GM19438 (cell line): ENCODE measurements at regions not wholly inside any gene's neighbourhood (a gene's known extent, or its start where the extent isn't known, plus 50 kb on each side); places are given as distances from the start of the nearest gene placed in this dataset.

Experiments
- ATAC-seq: cut with Tn5 transposase; IDR thresholded peaks from one replicate; pipeline ENCODE4 v1.9.1; 2021; ENCODE audit warnings: low read depth; ENCODE audit not compliant: unreplicated experiment

- no peak for ATAC-seq
Measured at GRCh38 chr1:187409341-187409740, 580.6 kb downstream of the PLA2G4A start.

DNA sequence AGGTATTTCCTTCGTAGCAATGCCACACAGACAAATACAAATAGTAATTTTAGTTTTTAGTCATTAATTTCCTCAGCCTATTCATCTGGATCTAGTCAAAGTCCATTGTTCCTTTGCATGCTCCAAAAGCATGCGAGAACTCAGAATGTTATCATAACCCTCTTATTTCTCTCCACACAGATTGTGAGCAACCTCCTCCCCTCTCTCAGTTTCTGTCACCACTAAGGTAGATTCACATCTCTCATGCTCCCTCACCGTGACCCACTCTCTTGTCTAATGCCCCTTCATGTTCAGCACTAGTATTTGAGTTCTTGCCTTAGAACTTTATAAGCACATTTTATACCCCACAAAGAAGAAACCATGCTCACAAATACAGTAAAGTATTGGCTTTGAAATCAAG, 582.4 kb downstream of the PLA2G4A start:
- ATAC-seq = no peak

- no peak for ATAC-seq
Measured at GRCh38 chr1:187413405-187414169, 584.8 kb downstream of the PLA2G4A start.

- no peak for ATAC-seq
Measured at GRCh38 chr1:187415065-187415464, 586.3 kb downstream of the PLA2G4A start.

DNA sequence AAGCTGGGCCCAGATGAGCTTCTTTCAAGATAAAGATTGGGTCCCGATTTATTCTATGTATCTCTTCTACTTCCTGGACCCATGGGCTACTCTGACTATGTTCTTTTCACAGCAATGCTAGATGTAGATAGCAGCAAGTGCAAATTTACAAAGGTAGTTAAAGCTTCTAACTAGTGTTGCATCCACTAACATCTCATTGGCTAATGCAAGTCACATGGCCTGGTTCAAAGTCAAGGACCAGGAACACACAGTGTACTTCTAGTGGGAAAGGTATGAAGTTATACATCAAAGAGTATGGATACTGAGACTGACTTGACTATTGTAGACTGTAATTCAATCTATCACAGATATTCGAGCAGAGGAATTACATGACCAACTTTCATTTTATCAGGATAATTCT, 588.8 kb downstream of the PLA2G4A start:
- no peak for ATAC-seq

GRCh38 chr1:187433598-187433997, 604.8 kb downstream of the PLA2G4A start:
- ATAC-seq = no peak

DNA sequence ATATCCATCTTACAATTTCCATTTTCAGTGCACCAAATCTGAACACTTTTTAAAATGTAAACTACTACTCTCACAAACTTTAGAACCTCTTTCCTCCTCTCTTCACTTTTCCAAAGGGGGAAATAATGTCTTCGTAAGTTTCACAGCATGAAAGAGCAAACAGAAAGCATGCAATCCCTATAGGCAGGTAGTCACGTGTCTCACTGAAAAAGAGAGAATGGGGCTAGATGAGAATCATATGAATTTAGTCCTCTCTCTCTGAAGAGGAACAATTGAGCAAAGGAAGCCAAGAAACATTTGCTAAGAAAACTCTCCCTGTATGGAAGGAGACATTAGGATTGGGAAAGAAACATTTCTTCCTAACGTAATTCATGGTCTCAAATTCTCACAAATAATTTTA, 613.9 kb downstream of the PLA2G4A start:
- ATAC-seq = no peak

- no peak for ATAC-seq
Measured at GRCh38 chr1:187443939-187444338, 615.2 kb downstream of the PLA2G4A start.

GRCh38 chr1:187445066-187445465, 616.3 kb downstream of the PLA2G4A start:
- no peak for ATAC-seq

GRCh38 chr1:187451238-187451637, 622.5 kb downstream of the PLA2G4A start:
- ATAC-seq = no peak

- no peak for ATAC-seq
Measured at GRCh38 chr1:187454010-187454409, 625.3 kb downstream of the PLA2G4A start.

- no peak for ATAC-seq
Measured at GRCh38 chr1:187456446-187456845, 627.7 kb downstream of the PLA2G4A start.

DNA sequence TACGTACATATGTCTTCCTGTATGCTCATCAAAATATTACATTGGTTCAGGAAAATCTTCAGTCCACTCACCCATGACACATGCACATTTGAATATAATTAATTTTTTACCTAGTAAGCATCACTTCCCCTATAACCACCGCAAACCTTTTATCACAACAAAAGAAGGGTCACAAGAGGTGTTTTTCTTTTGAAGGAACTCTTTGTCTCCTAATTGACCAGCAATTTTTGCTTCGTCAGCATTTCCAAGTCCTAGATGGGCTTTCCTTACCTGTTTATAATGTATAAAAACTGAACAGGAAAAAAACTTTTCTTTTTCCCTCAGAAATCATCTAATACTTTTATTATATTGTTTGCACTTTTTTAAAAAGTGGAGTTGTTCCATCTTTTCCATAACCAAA, 631.3 kb downstream of the PLA2G4A start:
- ATAC-seq = no peak

- ATAC-seq = no peak
Measured at GRCh38 chr1:187464320-187464719, 635.6 kb downstream of the PLA2G4A start.

DNA sequence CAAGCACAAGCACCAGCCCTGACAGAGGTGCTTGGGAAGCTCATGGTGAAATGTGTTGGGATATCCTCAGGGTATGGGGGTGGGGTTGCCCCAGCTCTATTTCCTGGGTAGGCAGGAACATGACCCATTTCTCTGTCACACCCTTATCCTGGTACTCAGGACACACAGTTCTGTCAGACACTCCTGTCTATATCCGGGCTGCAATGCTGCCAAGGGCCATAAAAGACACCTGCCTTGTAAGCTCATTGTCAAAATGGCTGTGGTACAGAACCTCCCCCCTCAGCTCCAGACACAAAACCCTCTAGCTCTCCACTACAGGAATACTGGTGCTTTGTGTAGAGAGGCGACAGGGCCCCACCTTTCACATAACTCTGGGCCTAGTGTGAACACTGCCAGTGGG, 636.7 kb downstream of the PLA2G4A start:
- no peak for ATAC-seq

DNA sequence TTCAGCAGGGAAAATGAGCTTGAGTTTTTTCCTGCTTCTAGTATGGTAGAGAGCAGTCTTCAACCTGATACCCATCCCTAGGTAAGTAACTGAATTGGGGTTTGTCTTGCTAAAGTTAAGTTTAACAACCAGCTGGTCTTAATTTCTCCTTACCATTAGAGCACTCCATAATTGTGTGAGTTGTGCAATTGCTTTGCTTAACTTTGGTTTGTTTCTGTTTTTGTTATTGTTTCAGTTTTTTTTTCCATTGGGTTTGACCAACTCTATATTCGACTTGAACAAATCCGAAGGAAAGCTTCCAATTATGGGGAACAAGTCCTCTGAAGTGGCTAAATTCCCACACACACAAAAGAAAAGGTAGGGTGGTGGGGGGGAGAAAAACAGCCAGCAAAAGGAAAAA, 641.1 kb downstream of the PLA2G4A start:
- no peak for ATAC-seq

- ATAC-seq = no peak
Measured at GRCh38 chr1:187471555-187471954, 642.8 kb downstream of the PLA2G4A start.

DNA sequence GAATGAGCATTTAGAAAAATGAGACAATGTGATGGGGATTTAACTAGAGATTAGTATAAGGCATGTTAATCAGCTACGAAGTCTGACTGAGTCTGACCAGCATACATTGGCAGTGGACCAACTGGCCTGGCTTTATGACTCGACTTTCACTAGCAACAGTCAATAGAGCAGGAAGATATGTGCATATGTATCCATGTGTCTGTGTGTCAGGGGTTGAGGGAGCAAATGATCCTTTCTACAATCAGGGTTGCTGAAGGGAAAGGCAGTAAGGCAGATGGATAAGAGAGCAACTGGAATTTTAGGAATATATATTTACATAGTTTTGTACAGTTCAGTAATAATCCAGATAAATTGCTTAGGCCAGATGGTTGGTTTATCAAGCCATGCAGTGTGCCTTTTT, 645.6 kb downstream of the PLA2G4A start:
- ATAC-seq = no peak

- ATAC-seq = no peak
Measured at GRCh38 chr1:187476671-187477070, 647.9 kb downstream of the PLA2G4A start.

GRCh38 chr1:187477103-187477502, 648.4 kb downstream of the PLA2G4A start:
- no peak for ATAC-seq

GRCh38 chr1:187477535-187477934, 648.8 kb downstream of the PLA2G4A start:
- no peak for ATAC-seq

- ATAC-seq = no peak
Measured at GRCh38 chr1:187481581-187482148, 652.9 kb downstream of the PLA2G4A start.
